GM12891 (cell line): ENCODE measurements at regions not wholly inside any gene's neighbourhood (a gene's known extent, or its start where the extent isn't known, plus 50 kb on each side); places are given as distances from the start of the nearest gene placed in this dataset.
"Not testable (repeated sequence)": the region's sequence is repeated elsewhere in the genome, so short reads cannot be mapped to it uniquely, and the experiment has no call there.

Experiments used
- DNase-seq: peaks from one replicate; pipeline ENCODE4 v3.0.0; 2011; ENCODE audit warnings: low spot score; ENCODE audit not compliant: insufficient read length
- FAIRE-seq: peaks from 2 replicates; lab custom pipeline; 2011; peaks lifted over from hg19 to GRCh38; lab: Jason Lieb, UNC
- PAX5 ChIP-seq: IDR thresholded peaks from 2 replicates; pipeline ENCODE4 v1.6.1; 2011; ENCODE audit warnings: low read length, moderate library complexity, mild to moderate bottlenecking; ENCODE audit not compliant: insufficient read depth, severe bottlenecking
- POLR2A ChIP-seq: IDR thresholded peaks from 2 replicates; pipeline ENCODE4 v1.6.1; 2011; ENCODE audit warnings: low read depth, low read length, control low read depth
- POLR2AphosphoS5 ChIP-seq: IDR thresholded peaks from 2 replicates; pipeline ENCODE4 v1.6.1; 2011; ENCODE audit warnings: low read depth, low read length, control low read depth
- POU2F2 ChIP-seq: IDR thresholded peaks from 2 replicates; pipeline ENCODE4 v1.6.1; 2011; ENCODE audit warnings: low read depth, mild to moderate bottlenecking, control low read depth, low read length, moderate library complexity
- SPI1 ChIP-seq: IDR thresholded peaks from 2 replicates; pipeline ENCODE4 v1.6.1; 2011; ENCODE audit warnings: low read depth, low read length, control low read depth
- TAF1 ChIP-seq: IDR thresholded peaks from 2 replicates; pipeline ENCODE4 v1.6.1; 2011; ENCODE audit warnings: low read depth, low read length, control low read depth

DNA sequence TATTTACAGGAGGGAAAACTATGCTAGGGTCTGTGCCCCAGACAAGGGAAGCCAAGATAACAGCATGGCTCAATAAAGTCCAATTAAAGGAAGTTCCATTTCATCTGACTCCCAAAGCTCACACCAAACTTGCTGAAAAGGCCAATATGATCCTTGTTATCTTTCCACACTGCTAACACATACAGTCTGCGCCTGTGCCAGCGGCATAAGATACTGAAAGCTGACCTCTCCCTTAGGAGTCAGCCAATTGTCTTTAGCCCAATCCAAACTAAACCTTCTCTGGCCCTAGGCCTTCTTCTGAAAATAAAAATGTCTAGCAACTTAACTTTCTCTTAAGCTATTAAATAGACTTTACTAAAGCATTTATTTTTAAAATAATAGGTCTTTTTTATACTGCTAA is 179.0 kb upstream of the PLD5 start:
- FAIRE-seq, result no peak
- no peak for DNase-seq
- TF ChIP-seq PAX5, result no peak
- TF ChIP-seq POU2F2, result no peak
- no peak for TF ChIP-seq POLR2AphosphoS5
- TF ChIP-seq POLR2A, result no peak
- no peak for TF ChIP-seq TAF1

DNA sequence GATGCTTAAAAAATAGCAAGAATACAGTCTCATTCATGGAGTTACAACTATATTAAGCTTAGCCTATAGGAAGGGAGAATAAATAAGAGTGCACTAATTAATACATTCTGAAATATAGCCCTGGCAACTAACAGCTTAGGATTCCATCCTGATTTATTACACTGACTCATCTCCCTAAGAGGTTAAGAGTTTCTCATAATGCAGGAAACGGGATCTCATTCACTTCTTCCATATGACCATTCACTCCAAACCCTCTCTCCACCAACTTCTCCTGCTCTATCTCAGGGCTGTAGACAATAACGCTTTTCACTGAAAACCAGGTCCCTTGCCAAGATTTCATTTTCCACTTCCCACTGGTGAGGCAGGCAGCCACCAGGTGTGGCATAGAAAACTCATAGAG is 168.5 kb upstream of the PLD5 start:
- FAIRE-seq, result no peak
- TF ChIP-seq POLR2A (no peak), SPI1 (no peak), POU2F2 (no peak), PAX5 (no peak), TAF1 (no peak), POLR2AphosphoS5 (no peak)

DNA sequence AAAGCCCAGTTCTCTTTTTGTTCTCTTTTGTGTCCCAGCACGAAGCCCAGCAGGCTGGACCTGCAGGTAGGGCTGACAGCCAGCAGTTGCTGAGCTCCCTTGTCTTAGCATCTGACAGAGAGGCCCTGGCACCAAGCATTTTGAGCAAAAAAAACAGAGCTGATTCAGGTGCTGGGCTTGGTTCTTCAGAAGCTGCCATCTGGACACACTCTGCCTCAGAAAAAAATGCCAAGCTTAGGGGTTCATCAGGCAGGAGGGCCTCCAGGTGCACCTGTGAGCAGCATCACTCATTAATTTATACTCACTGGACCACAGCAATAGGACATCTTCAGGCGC is 167.1 kb upstream of the PLD5 start:
- FAIRE-seq, result no peak
- no peak for TF ChIP-seq POU2F2
- no peak for TF ChIP-seq POLR2A
- TF ChIP-seq TAF1, result no peak
- TF ChIP-seq SPI1, result no peak
- no peak for TF ChIP-seq POLR2AphosphoS5
- no peak for TF ChIP-seq PAX5
- no peak for DNase-seq

More for the DNA sequence above, 168.5 kb upstream of the PLD5 start:
- DNase-seq, result no peak

DNA sequence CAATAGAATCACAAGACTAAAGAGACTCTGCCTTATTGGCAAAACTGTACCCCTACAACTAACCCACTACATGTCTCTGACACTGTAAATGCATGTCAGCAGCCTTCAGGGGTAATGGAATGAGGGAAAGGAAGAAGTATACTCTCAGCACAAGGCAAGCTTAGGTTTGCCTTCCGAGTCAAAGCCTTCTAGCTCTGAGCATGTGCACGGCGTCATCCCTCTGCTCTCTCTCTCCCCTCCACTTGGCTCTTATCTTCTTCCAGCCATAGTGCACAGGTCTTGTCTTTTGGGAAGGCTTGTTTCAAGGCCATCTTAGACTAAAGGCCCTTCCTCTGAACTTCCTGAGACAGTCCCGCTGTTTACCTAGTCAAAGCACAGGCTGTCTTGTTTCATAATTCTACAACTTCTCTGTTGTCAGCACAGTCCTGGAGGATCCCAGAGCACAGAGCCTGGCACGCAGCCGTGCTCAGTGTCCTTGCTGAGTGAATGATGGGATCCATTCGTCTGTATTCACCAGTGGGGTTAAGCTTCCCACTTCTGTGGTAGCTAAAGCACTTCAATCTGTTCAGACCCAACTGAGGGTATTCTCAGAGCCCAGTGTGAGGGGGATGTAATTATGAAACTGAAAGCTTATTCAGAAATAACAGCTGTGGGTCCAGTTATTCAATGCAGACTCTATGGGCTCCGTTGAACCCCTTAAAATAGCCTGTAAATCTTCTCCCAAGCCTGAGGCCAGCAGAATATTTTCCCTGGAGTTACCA is 166.5 kb upstream of the PLD5 start:
- FAIRE-seq, result no peak
- TF ChIP-seq PAX5 (no peak), POLR2A (no peak), TAF1 (no peak), POLR2AphosphoS5 (no peak), POU2F2 (no peak), SPI1 (no peak)
- no peak for DNase-seq

DNA sequence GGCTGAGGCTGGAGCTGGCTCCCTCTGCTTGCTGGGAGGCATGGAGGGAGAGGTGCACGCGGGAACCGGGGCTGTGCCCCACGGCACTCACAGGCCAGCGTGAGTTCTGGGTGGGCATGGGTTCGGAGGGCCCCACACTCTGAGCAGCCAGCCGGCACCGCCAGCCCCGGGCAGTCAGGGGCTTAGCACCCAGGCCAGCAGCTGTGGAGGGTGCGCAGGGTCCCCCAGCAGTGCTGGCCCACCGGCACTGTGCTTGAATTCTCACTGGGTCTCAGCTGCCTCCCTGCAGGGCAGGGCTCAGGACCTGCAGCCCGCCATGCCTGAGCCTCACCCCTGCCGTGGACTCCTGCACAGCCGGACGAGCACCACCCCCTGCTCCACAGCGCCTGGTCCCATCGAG is 164.9 kb upstream of the PLD5 start:
- DNase-seq (no peak), FAIRE-seq (no peak)
- TF ChIP-seq POLR2A (no peak), SPI1 (no peak), TAF1 (no peak), POLR2AphosphoS5 (no peak), PAX5 (no peak), POU2F2 (no peak)

DNA sequence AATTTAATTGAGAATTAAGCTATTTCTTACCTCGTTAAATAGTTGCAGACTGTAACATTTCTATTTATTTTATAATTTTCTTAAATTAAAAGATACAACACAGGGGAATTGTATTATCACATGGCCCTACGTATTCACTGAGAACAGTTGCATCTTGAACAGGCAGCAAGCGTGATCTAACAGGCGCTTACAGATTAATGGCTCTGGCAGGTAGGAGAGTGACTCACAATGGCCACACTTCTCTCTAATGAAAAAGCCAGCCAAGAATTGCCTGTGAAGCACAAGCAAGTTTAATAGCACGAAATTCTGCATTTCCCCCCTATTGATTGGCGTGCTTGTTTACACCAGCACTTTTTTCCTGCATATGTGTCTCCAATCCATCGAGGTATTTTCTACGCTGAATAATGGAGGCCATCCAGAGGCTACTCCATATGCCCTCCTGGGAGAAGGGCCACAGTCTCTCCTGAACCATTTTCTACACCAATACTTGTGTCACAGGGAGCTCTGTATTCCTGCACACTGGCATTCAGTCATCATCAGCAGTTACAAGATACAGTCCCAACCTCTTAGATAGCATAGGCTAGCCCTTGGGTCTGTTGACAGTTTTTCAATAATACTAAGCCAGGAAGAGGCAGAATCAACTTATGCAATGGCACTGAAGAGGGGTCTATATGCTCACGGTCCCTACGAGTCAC is 150.6 kb upstream of the PLD5 start:
- DNase-seq (no peak), FAIRE-seq (no peak)
- no peak for TF ChIP-seq POU2F2
- TF ChIP-seq POLR2AphosphoS5, result no peak
- no peak for TF ChIP-seq POLR2A
- TF ChIP-seq SPI1, result no peak
- no peak for TF ChIP-seq TAF1
- TF ChIP-seq PAX5, result no peak

DNA sequence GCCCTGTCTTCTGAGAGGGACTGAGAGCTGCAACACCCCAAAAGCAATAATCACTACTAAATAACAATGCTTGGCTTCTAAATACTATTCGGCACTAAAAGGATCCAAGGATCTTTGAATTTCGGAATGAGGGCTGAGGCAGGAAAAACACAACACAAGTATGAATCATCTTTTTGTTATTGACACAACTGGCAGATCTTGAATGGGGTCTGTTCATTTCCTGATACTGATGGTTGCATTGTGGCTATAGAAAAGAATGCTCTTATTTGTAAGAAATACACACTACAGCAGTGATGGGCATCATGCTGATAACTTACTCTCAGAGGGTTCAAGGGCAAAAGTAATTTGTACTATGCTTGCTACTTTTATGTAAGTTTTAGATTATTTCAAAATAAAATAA is 149.2 kb upstream of the PLD5 start:
- TF ChIP-seq POLR2A (no peak), SPI1 (no peak), PAX5 (no peak), POU2F2 (no peak), POLR2AphosphoS5 (no peak), TAF1 (no peak)
- DNase-seq (no peak), FAIRE-seq (no peak)

DNA sequence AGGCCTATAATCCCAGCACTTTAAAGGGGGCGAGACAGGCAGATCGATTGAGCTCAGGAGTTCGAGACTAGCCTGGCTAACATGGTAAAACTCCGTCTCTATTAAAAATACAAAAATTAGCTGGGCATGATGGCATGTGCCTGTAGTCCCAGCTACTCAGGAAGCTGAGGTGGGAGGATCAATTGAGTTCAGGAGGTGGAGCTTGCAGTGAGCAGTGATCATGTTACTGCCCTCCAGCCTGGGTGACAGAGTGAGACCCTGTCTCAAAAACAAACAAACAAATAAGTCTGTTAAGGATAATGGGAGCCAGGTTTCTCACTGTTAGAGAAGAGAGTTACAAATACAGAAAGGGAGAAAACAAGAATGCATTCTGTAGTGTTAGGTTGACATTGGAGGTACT is 148.7 kb upstream of the PLD5 start:
- FAIRE-seq, DNase-seq: not testable (repeated sequence)

DNA sequence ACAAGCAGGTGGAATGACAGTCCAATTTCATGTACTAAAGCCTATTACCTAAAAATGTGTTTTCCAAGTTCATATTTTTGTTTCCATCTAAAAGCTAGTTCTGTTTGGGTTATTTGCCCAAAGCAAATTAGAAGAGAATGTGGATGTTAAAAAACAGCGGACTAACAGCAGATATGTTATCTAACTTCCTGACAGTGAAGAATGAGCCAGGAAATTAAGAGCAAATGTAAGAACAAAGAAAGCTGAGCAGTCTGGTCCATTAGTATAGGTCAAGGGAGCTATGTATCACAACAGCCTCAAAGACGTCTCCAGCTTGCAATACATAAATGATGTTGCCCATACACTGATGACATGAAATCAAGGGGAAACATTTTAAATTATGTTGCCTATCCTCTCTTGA is 145.5 kb upstream of the PLD5 start:
- DNase-seq (no peak), FAIRE-seq (no peak)
- TF ChIP-seq PAX5 (no peak), POLR2A (no peak), TAF1 (no peak), POU2F2 (no peak), SPI1 (no peak), POLR2AphosphoS5 (no peak)

DNA sequence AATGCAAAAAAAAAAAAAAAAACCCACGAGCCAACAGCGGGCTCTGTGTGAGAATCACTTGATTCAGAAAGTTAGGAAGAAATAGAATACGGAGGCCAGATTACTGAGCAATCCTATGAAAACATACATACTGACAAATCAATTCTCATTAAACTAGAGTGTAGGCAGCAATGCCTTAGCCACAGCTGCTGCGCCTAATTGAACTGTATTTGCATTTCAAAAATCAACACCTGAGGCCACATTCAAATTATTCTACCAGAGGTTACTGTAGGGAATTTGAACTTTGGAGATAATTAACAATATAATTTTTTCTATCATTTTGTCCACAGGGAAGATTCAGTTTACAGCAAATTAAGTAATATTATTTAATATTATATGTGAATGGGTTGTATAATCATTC is 138.4 kb upstream of the PLD5 start:
- FAIRE-seq (no peak), DNase-seq (no peak)
- no peak for TF ChIP-seq PAX5
- TF ChIP-seq POU2F2, result no peak
- no peak for TF ChIP-seq POLR2A
- no peak for TF ChIP-seq POLR2AphosphoS5
- TF ChIP-seq TAF1, result no peak

DNA sequence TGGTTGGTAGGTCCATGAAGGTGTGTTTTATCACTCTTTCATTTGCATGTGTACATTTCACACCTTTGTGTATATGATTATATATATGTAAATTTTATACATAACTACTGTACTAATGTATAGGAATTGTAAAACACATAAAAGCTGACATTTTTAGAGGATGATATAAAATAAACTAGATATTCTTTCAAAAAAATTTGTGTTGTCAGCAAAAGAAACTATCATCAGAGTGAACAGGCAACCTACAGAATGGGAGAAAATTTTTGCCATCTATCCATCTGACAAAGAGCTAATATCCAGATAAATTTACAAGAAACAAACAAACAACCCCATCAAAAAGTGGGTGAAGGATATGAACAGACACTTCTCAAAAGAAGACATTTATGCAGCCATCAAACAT is 129.3 kb upstream of the PLD5 start:
- DNase-seq, FAIRE-seq: not testable (repeated sequence)
